SK-N-SH treated with all-trans-retinoic acid at 6 μM for 48 hours (cell line): ENCODE measurements at regions not wholly inside any gene's neighbourhood (a gene's known extent, or its start where the extent isn't known, plus 50 kb on each side); places are given as distances from the start of the nearest gene placed in this dataset.

Experiments used
- ATAC-seq: fragments of 200-7000 bp; cut with Tn5 transposase; 3 replicates; pipeline ENCODE4 v1.9.1; 2020; ENCODE audit warnings: mild to moderate bottlenecking, moderate library complexity
- ARNTL ChIP-seq: fragments of 450-650 bp; formaldehyde crosslinking; IDR thresholded peaks from 2 replicates; pipeline ENCODE4 v1.5.0; 2020; ENCODE audit warnings: low read depth, mild to moderate bottlenecking, moderate library complexity, borderline replicate concordance
- BACH2 ChIP-seq: fragments of 250-450 bp; sonication (Bioruptor Pico); IDR thresholded peaks from 2 replicates; pipeline ENCODE4 v1.9.0; 2021; ENCODE audit warnings: mild to moderate bottlenecking, borderline replicate concordance
- CSDC2 ChIP-seq: fragments of 250-450 bp; sonication (Bioruptor Pico); IDR thresholded peaks from 2 replicates; pipeline ENCODE4 v1.5.0; 2020; ENCODE audit warnings: mild to moderate bottlenecking, moderate library complexity
- ESRRG ChIP-seq: fragments of 250-450 bp; sonication (Bioruptor Pico); IDR thresholded peaks from 2 replicates; pipeline ENCODE4 v1.6.1; 2021; ENCODE audit warnings: mild to moderate bottlenecking
- GLIS3 ChIP-seq: fragments of 250-450 bp; sonication (Bioruptor Pico); IDR thresholded peaks from 2 replicates; pipeline ENCODE4 v1.5.0; 2020; ENCODE audit warnings: mild to moderate bottlenecking, moderate library complexity
- OSR1 ChIP-seq: fragments of 250-450 bp; sonication (Bioruptor Pico); IDR thresholded peaks from 2 replicates; pipeline ENCODE4 v1.8.0; 2022; ENCODE audit warnings: moderate library complexity, mild to moderate bottlenecking, inconsistent platforms
- RARB ChIP-seq: fragments of 250-450 bp; sonication (Bioruptor Pico); IDR thresholded peaks from 2 replicates; pipeline ENCODE4 v1.8.0; 2021; ENCODE audit warnings: mild to moderate bottlenecking, moderate library complexity
- SNAI2 ChIP-seq: fragments of 250-450 bp; sonication (Bioruptor Pico); IDR thresholded peaks from 2 replicates; pipeline ENCODE4 v1.5.0; 2020; ENCODE audit warnings: mild to moderate bottlenecking, moderate library complexity
- TCF4 ChIP-seq: fragments of 250-450 bp; sonication (Bioruptor Pico); IDR thresholded peaks from 2 replicates; pipeline ENCODE4 v1.8.0; 2021; ENCODE audit warnings: mild to moderate bottlenecking, moderate library complexity, borderline replicate concordance
- ZC3H10 ChIP-seq: fragments of 250-450 bp; sonication (Bioruptor Pico); IDR thresholded peaks from 2 replicates; pipeline ENCODE4 v1.5.1; 2021; ENCODE audit warnings: mild to moderate bottlenecking, moderate library complexity
- ZFP3 ChIP-seq: fragments of 250-450 bp; sonication (Bioruptor Pico); IDR thresholded peaks from 2 replicates; pipeline ENCODE4 v1.5.0; 2020; ENCODE audit warnings: mild to moderate bottlenecking, moderate library complexity
- ZNF8 ChIP-seq: fragments of 450-650 bp; formaldehyde crosslinking; IDR thresholded peaks from 2 replicates; pipeline ENCODE4 v1.5.0; 2020; ENCODE audit warnings: mild to moderate bottlenecking, moderate library complexity
- TF ChIP-seq, protein P1 (sequence below): fragments of 250-450 bp; sonication (Bioruptor Pico); IDR thresholded peaks from 2 replicates; pipeline ENCODE4 v1.5.1; 2020; ENCODE audit warnings: low read depth, mild to moderate bottlenecking, moderate library complexity
- TF ChIP-seq, protein P2 (sequence below): fragments of 250-450 bp; sonication (Bioruptor Pico); IDR thresholded peaks from 2 replicates; pipeline ENCODE4 v1.8.0; 2021; ENCODE audit warnings: low read depth, mild to moderate bottlenecking, moderate library complexity, borderline replicate concordance
- TF ChIP-seq, protein P3 (sequence below): fragments of 250-450 bp; sonication (Bioruptor Pico); IDR thresholded peaks from 2 replicates; pipeline ENCODE4 v1.5.0; 2020; ENCODE audit warnings: mild to moderate bottlenecking, moderate library complexity
- TF ChIP-seq, protein P4 (sequence below): fragments of 250-450 bp; sonication (Bioruptor Pico); IDR thresholded peaks from 2 replicates; pipeline ENCODE4 v1.8.0; 2020; ENCODE audit warnings: mild to moderate bottlenecking, moderate library complexity, borderline replicate concordance

DNA sequence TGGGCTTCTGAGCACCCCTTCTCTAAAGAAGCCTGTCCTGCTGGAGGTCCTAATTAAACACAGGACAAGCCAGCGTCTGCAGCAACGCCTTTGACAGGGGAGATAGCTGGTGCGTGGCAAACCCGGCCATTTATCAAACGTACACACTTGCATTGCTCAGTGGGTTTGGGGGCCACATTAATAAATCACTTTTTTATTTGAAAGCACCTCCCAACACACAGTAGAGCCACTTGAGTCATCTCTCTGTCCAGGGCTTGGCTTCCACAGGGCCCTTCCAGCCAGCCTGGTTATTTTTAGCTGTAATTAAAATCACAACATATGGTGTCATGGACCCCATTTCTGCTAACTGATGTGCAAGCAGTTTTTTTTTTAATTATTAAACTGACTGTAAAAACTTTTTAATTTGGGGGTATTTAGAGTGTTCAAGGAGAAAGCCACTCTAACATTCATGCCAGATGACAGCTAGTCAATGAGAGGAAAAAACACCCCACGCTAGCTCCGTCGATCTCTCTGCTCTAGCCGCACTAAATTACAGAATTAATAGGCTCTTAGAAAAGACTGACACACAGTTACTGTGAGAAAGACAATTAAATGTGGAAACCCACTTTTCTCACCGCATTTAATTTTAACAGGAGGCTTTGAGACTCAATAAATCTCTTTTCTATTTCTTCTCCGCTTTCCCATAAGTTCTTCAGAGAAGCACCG is 201.0 kb upstream of the WSCD1 start:
- TF ChIP-seq ZFP3 (CRISPR knock-in tag) (no peak), BACH2 (CRISPR knock-in tag) (no peak), CSDC2 (CRISPR knock-in tag) (no peak), GLIS3 (no peak)
- TF ChIP-seq, protein P1, sequence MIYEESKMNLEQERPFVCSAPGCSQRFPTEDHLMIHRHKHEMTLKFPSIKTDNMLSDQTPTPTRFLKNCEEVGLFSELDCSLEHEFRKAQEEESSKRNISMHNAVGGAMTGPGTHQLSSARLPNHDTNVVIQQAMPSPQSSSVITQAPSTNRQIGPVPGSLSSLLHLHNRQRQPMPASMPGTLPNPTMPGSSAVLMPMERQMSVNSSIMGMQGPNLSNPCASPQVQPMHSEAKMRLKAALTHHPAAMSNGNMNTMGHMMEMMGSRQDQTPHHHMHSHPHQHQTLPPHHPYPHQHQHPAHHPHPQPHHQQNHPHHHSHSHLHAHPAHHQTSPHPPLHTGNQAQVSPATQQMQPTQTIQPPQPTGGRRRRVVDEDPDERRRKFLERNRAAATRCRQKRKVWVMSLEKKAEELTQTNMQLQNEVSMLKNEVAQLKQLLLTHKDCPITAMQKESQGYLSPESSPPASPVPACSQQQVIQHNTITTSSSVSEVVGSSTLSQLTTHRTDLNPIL (CRISPR knock-in tag) = no peak
- TF ChIP-seq, protein P2, sequence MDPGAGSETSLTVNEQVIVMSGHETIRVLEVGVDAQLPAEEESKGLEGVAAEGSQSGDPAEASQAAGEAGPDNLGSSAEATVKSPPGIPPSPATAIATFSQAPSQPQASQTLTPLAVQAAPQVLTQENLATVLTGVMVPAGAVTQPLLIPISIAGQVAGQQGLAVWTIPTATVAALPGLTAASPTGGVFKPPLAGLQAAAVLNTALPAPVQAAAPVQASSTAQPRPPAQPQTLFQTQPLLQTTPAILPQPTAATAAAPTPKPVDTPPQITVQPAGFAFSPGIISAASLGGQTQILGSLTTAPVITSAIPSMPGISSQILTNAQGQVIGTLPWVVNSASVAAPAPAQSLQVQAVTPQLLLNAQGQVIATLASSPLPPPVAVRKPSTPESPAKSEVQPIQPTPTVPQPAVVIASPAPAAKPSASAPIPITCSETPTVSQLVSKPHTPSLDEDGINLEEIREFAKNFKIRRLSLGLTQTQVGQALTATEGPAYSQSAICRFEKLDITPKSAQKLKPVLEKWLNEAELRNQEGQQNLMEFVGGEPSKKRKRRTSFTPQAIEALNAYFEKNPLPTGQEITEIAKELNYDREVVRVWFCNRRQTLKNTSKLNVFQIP (CRISPR knock-in tag) = no peak
- TF ChIP-seq, protein P3, sequence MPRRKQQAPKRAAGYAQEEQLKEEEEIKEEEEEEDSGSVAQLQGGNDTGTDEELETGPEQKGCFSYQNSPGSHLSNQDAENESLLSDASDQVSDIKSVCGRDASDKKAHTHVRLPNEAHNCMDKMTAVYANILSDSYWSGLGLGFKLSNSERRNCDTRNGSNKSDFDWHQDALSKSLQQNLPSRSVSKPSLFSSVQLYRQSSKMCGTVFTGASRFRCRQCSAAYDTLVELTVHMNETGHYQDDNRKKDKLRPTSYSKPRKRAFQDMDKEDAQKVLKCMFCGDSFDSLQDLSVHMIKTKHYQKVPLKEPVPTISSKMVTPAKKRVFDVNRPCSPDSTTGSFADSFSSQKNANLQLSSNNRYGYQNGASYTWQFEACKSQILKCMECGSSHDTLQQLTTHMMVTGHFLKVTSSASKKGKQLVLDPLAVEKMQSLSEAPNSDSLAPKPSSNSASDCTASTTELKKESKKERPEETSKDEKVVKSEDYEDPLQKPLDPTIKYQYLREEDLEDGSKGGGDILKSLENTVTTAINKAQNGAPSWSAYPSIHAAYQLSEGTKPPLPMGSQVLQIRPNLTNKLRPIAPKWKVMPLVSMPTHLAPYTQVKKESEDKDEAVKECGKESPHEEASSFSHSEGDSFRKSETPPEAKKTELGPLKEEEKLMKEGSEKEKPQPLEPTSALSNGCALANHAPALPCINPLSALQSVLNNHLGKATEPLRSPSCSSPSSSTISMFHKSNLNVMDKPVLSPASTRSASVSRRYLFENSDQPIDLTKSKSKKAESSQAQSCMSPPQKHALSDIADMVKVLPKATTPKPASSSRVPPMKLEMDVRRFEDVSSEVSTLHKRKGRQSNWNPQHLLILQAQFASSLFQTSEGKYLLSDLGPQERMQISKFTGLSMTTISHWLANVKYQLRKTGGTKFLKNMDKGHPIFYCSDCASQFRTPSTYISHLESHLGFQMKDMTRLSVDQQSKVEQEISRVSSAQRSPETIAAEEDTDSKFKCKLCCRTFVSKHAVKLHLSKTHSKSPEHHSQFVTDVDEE = no peak
- ATAC-seq = no peak

DNA sequence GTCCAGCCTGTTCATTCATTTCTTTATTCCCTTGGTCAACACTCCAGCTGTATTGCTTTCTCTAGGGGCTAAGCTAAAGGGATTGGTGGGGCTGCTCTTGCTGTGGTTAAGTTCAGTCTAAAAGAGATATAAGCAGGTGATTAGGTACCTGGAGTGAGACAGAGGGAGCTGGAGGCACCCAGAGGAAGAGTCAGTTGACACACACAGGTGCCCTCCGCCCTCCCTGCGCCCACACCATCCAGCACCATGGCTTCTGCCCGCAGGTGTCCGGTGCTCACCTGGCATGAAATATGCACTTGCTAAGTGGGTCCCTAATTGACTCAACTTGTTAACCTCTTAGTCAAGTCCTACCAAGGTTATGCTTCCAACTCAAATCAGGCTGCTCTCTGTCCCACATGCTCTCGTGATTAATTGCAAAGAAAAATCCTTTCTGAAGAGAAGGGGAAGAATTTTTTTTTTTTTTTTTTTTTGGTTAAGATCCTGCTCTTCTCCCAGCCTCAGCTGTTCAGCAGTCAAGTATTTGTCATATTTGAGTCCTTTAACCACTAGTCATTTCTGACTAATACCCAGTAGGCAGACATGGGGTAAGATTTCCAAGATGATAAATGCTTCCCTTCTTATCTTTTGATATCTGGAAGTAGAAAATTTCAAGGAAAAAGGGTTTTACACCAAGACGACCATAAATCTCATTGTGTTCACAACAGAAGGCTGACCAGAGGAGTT is 199.8 kb upstream of the WSCD1 start:
- no peak for ATAC-seq
- no peak for TF ChIP-seq ESRRG (CRISPR knock-in tag)
- TF ChIP-seq, protein P4, sequence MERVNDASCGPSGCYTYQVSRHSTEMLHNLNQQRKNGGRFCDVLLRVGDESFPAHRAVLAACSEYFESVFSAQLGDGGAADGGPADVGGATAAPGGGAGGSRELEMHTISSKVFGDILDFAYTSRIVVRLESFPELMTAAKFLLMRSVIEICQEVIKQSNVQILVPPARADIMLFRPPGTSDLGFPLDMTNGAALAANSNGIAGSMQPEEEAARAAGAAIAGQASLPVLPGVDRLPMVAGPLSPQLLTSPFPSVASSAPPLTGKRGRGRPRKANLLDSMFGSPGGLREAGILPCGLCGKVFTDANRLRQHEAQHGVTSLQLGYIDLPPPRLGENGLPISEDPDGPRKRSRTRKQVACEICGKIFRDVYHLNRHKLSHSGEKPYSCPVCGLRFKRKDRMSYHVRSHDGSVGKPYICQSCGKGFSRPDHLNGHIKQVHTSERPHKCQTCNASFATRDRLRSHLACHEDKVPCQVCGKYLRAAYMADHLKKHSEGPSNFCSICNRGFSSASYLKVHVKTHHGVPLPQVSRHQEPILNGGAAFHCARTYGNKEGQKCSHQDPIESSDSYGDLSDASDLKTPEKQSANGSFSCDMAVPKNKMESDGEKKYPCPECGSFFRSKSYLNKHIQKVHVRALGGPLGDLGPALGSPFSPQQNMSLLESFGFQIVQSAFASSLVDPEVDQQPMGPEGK = no peak
- TF ChIP-seq, protein P1 (CRISPR knock-in tag) = no peak
- TF ChIP-seq GLIS3 = no peak
- TF ChIP-seq SNAI2 (CRISPR knock-in tag) = no peak
- TF ChIP-seq TCF4 = no peak
- TF ChIP-seq RARB = no peak
- TF ChIP-seq ARNTL (CRISPR knock-in tag) = no peak

DNA sequence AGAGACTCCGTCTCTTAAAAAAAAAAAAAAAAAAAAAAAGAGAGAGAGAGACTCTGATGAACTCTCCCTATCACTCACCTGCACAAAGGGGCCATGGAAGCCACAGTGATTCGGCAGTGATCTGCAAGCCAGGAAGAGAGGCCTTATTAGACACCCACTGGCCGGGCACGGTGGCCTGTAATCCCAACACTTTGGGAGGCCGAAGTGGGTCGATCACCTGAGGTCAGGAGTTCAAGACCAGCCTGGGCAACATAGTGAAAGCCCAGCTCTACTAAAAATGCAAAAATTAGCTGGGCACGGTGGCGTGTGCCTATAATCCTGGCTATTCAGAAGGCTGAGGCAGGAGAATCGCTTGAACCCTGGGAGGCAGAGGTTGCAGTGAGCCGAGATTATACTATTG is 198.5 kb upstream of the WSCD1 start:
- no peak for ATAC-seq
- TF ChIP-seq OSR1 (CRISPR knock-in tag) (no peak), RARB (no peak), CSDC2 (CRISPR knock-in tag) (no peak), ESRRG (CRISPR knock-in tag) (no peak), ZC3H10 (no peak), ARNTL (CRISPR knock-in tag) (no peak), ZNF8 (CRISPR knock-in tag) (no peak)
- TF ChIP-seq, protein P2 (CRISPR knock-in tag) = no peak
- TF ChIP-seq, protein P3 = no peak
